HG03460 (cell line): ENCODE measurements at regions not wholly inside any gene's neighbourhood (a gene's known extent, or its start where the extent isn't known, plus 50 kb on each side); places are given as distances from the start of the nearest gene placed in this dataset.

Experiments
- ATAC-seq: cut with Tn5 transposase; IDR thresholded peaks from one replicate; pipeline ENCODE4 v1.9.1; 2021; ENCODE audit not compliant: unreplicated experiment

GRCh38 chr5:175288048-175288621 is 155.8 kb downstream of the DRD1 start:
- no peak for ATAC-seq

- no peak for ATAC-seq
Measured at GRCh38 chr5:175286981-175287380, 157.0 kb downstream of the DRD1 start.

GRCh38 chr5:175285261-175285660 is 158.7 kb downstream of the DRD1 start:
- ATAC-seq, result no peak

- no peak for ATAC-seq
Measured at GRCh38 chr5:175284806-175285205, 159.2 kb downstream of the DRD1 start.

GRCh38 chr5:175282611-175283225 is 161.3 kb downstream of the DRD1 start:
- ATAC-seq, result no peak

GRCh38 chr5:175281714-175282113 is 162.3 kb downstream of the DRD1 start:
- no peak for ATAC-seq

GRCh38 chr5:175281257-175281656 is 162.7 kb downstream of the DRD1 start:
- ATAC-seq, result no peak

- no peak for ATAC-seq
Measured at GRCh38 chr5:175279506-175279905, 164.5 kb downstream of the DRD1 start.

- no peak for ATAC-seq
Measured at GRCh38 chr5:175275748-175276147, 168.2 kb downstream of the DRD1 start.

GRCh38 chr5:175275097-175275496 is 168.9 kb downstream of the DRD1 start:
- no peak for ATAC-seq

GRCh38 chr5:175274171-175274570 is 169.8 kb downstream of the DRD1 start:
- ATAC-seq, result no peak

GRCh38 chr5:175264406-175264805 is 179.6 kb downstream of the DRD1 start:
- no peak for ATAC-seq

- ATAC-seq, result no peak
Measured at GRCh38 chr5:175263776-175264175, 180.2 kb downstream of the DRD1 start.

GRCh38 chr5:175261526-175261925 is 182.5 kb downstream of the DRD1 start:
- no peak for ATAC-seq

GRCh38 chr5:175261037-175261436 is 182.9 kb downstream of the DRD1 start:
- ATAC-seq, result no peak

- no peak for ATAC-seq
Measured at GRCh38 chr5:175257847-175258194, 186.2 kb downstream of the DRD1 start.

- ATAC-seq, result no peak
Measured at GRCh38 chr5:175257128-175257846, 186.7 kb downstream of the DRD1 start.

- ATAC-seq, result no peak
Measured at GRCh38 chr5:175254155-175254554, 189.8 kb downstream of the DRD1 start.

GRCh38 chr5:175253597-175253996 is 190.4 kb downstream of the DRD1 start:
- ATAC-seq, result no peak

GRCh38 chr5:175252234-175252805 is 191.7 kb downstream of the DRD1 start:
- no peak for ATAC-seq

GRCh38 chr5:175250426-175250825 is 193.6 kb downstream of the DRD1 start:
- no peak for ATAC-seq

GRCh38 chr5:175248416-175248905 is 195.5 kb downstream of the DRD1 start:
- no peak for ATAC-seq
